ENCODE measurements at regions not wholly inside any gene's neighbourhood (a gene's known extent, or its start where the extent isn't known, plus 50 kb on each side); places are given as distances from the start of the nearest gene placed in this dataset.

- Histone ChIP-seq H3K27ac (ENCODE audit: low read depth, low read length) (no peak overlapping the region), H3K4me2 (ENCODE audit: low read depth, low read length, poor library complexity, severe bottlenecking) (no peak overlapping the region), H3K9ac (ENCODE audit: low read length) (no peak overlapping the region), H2AFZ (ENCODE audit: low read depth, low read length, severe bottlenecking) (no peak overlapping the region), H3K9me2 (replicated peaks; ENCODE audit: insufficient read depth, low read length) (no peaks in the 10 kb centered on the region), H3K4me3 (ENCODE audit: insufficient read depth, low read length, poor library complexity, severe bottlenecking) (no peak overlapping the region), H4K20me1 (ENCODE audit: low read depth, low read length) (no peaks in the 10 kb centered on the region), H3K36me3 (ENCODE audit: low read length) (no peaks in the 10 kb centered on the region), H3K27me3 (ENCODE audit: low read length) (no peaks in the 10 kb centered on the region), H3K79me2 (ENCODE audit: insufficient read depth, low read length) (no peaks in the 10 kb centered on the region), H3F3A (ENCODE audit: insufficient read depth) (no peaks in the 10 kb centered on the region), H3K9me3 (ENCODE audit: insufficient read depth, low read length) (0 out of 2 replicates have a peak, but pooled peaks cover 4% of the 10 kb centered on the region)
- TF ChIP-seq EZH2phosphoT487 (conservative IDR thresholded peaks at IDR 0.05; ENCODE audit: low read length), result no peak
- no peak for TF ChIP-seq CTCF (IDR thresholded peaks at IDR 0.05; ENCODE audit: insufficient read depth, low read length, poor library complexity, severe bottlenecking)
Measured at GRCh38 chr9:19554529-19554928, 145.7 kb downstream of the ACER2 start.

GRCh38 chr9:19553441-19553840 lies 144.6 kb downstream of the ACER2 start:
- Histone ChIP-seq H3K9ac (ENCODE audit: low read length) (no peak overlapping the region), H3K4me3 (ENCODE audit: insufficient read depth, low read length, poor library complexity, severe bottlenecking) (no peak overlapping the region), H3K36me3 (ENCODE audit: low read length) (no peaks in the 10 kb centered on the region), H3K27ac (ENCODE audit: low read depth, low read length) (no peak overlapping the region), H3K27me3 (ENCODE audit: low read length) (no peaks in the 10 kb centered on the region), H3F3A (ENCODE audit: insufficient read depth) (no peaks in the 10 kb centered on the region), H2AFZ (ENCODE audit: low read depth, low read length, severe bottlenecking) (no peak overlapping the region), H4K20me1 (ENCODE audit: low read depth, low read length) (no peaks in the 10 kb centered on the region), H3K9me3 (ENCODE audit: insufficient read depth, low read length) (0 out of 2 replicates have a peak, but pooled peaks cover 4% of the 10 kb centered on the region), H3K4me2 (ENCODE audit: low read depth, low read length, poor library complexity, severe bottlenecking) (no peak overlapping the region), H3K9me2 (replicated peaks; ENCODE audit: insufficient read depth, low read length) (no peaks in the 10 kb centered on the region), H3K79me2 (ENCODE audit: insufficient read depth, low read length) (no peaks in the 10 kb centered on the region)
- no peak for TF ChIP-seq CTCF (IDR thresholded peaks at IDR 0.05; ENCODE audit: insufficient read depth, low read length, poor library complexity, severe bottlenecking)
- TF ChIP-seq EZH2phosphoT487 (conservative IDR thresholded peaks at IDR 0.05; ENCODE audit: low read length), result no peak

GRCh38 chr9:19552282-19553105 lies 143.7 kb downstream of the ACER2 start:
- Histone ChIP-seq H3K4me3 (ENCODE audit: insufficient read depth, low read length, poor library complexity, severe bottlenecking) (no peak overlapping the region), H3K27ac (ENCODE audit: low read depth, low read length) (no peak overlapping the region), H3K9me2 (replicated peaks; ENCODE audit: insufficient read depth, low read length) (no peaks in the 10 kb centered on the region), H3K4me2 (ENCODE audit: low read depth, low read length, poor library complexity, severe bottlenecking) (no peak overlapping the region), H3K27me3 (ENCODE audit: low read length) (no peaks in the 10 kb centered on the region), H3F3A (ENCODE audit: insufficient read depth) (no peaks in the 10 kb centered on the region), H3K9me3 (ENCODE audit: insufficient read depth, low read length) (0 out of 2 replicates have a peak, but pooled peaks cover 4% of the 10 kb centered on the region), H3K79me2 (ENCODE audit: insufficient read depth, low read length) (no peaks in the 10 kb centered on the region), H3K36me3 (ENCODE audit: low read length) (no peaks in the 10 kb centered on the region), H2AFZ (ENCODE audit: low read depth, low read length, severe bottlenecking) (no peak overlapping the region), H4K20me1 (ENCODE audit: low read depth, low read length) (no peaks in the 10 kb centered on the region), H3K9ac (ENCODE audit: low read length) (no peak overlapping the region)
- no peak for TF ChIP-seq EZH2phosphoT487 (conservative IDR thresholded peaks at IDR 0.05; ENCODE audit: low read length)
- TF ChIP-seq CTCF (IDR thresholded peaks at IDR 0.05; ENCODE audit: insufficient read depth, low read length, poor library complexity, severe bottlenecking), result no peak

All from SU-DHL-6 (cell line).